HEK293 (cell line): ENCODE measurements at regions not wholly inside any gene's neighbourhood (a gene's known extent, or its start where the extent isn't known, plus 50 kb on each side); places are given as distances from the start of the nearest gene placed in this dataset.

Experiments used
- GLI4 ChIP-seq: fragments of 450-650 bp; formaldehyde crosslinking; IDR thresholded peaks from 2 replicates; pipeline ENCODE4 v1.5.1; 2016; ENCODE audit warnings: missing biosample characterization, missing genetic modification characterization
- TF ChIP-seq, protein P1 (sequence below): fragments of 450-650 bp; formaldehyde crosslinking; IDR thresholded peaks from 2 replicates; pipeline ENCODE4 v1.5.1; 2016; ENCODE audit warnings: missing biosample characterization, missing genetic modification characterization
- TF ChIP-seq, protein P2 (sequence below): fragments of 450-650 bp; formaldehyde crosslinking; IDR thresholded peaks from 2 replicates; pipeline ENCODE4 v1.5.1; 2016; ENCODE audit warnings: missing biosample characterization, missing genetic modification characterization

DNA sequence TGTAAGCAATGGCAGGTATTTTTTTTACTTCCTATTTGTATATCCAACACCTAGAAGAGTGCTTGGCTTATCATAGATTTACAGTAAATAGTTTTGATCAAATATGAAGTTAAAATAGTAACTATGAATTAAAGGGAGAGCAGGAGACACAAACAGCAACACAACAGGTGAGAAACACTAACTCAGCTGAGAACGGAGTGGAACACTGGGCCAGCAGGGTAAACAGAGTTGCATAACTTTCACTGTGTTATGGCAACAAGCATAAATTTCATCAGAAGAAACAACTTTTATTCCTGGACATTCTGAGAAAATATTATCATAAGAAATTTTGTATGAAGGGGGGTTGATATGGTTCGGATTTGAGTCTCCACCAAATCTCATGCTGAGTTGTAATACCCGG lies 52.2 kb upstream of the SMIM30 start:
- TF ChIP-seq, protein P1, sequence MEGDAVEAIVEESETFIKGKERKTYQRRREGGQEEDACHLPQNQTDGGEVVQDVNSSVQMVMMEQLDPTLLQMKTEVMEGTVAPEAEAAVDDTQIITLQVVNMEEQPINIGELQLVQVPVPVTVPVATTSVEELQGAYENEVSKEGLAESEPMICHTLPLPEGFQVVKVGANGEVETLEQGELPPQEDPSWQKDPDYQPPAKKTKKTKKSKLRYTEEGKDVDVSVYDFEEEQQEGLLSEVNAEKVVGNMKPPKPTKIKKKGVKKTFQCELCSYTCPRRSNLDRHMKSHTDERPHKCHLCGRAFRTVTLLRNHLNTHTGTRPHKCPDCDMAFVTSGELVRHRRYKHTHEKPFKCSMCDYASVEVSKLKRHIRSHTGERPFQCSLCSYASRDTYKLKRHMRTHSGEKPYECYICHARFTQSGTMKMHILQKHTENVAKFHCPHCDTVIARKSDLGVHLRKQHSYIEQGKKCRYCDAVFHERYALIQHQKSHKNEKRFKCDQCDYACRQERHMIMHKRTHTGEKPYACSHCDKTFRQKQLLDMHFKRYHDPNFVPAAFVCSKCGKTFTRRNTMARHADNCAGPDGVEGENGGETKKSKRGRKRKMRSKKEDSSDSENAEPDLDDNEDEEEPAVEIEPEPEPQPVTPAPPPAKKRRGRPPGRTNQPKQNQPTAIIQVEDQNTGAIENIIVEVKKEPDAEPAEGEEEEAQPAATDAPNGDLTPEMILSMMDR (tag by site-specific recombination) = no peak
- TF ChIP-seq, protein P2, sequence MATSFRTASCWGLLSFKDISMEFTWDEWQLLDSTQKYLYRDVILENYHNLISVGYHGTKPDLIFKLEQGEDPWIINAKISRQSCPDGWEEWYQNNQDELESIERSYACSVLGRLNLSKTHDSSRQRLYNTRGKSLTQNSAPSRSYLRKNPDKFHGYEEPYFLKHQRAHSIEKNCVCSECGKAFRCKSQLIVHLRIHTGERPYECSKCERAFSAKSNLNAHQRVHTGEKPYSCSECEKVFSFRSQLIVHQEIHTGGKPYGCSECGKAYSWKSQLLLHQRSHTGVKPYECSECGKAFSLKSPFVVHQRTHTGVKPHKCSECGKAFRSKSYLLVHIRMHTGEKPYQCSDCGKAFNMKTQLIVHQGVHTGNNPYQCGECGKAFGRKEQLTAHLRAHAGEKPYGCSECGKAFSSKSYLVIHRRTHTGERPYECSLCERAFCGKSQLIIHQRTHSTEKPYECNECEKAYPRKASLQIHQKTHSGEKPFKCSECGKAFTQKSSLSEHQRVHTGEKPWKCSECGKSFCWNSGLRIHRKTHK (tag by site-specific recombination) = no peak
- TF ChIP-seq GLI4 = no peak
